ENCODE measurements at regions not wholly inside any gene's neighbourhood (a gene's known extent, or its start where the extent isn't known, plus 50 kb on each side); places are given as distances from the start of the nearest gene placed in this dataset.

- Mint-ChIP-seq H3K36me3 (no peaks in the 10 kb centered on the region), H3K27me3 (peaks cover 1 to 2% of the 10 kb centered on the region in 2 donors), H3K27ac (no peak overlapping the region), H3K4me3 (no peak overlapping the region), H3K9me3 (no peaks in the 10 kb centered on the region), H3K4me1 (no peaks in the 10 kb centered on the region)
- Histone ChIP-seq H3K4me3 (ENCODE audit: low read length in 2 of 2) (no peak overlapping the region), H3K27me3 (ENCODE audit: insufficient read depth, low read length) (no peaks in the 10 kb centered on the region), H3K27ac (ENCODE audit: low read depth, low read length) (no peak overlapping the region), H3K36me3 (ENCODE audit: insufficient read depth, low read length) (no peaks in the 10 kb centered on the region), H3K9me3 (ENCODE audit: control insufficient read depth in 1 of 2, low read length in 2 of 2) (no peaks in the 10 kb centered on the region), H3K4me1 (ENCODE audit: insufficient read depth, low read length) (no peaks in the 10 kb centered on the region)
- ChIA-PET CTCF (ENCODE audit: partially characterized antibody) (no interaction called here), POLR2A (ENCODE audit: partially characterized antibody) (no interaction called here)
- no peak for DNase-seq
- intact Hi-C loops (cut with micrococcal nuclease): no loop called here
Observed at GRCh38 chr1:239675735-239676134, 289.4 kb downstream of the CHRM3 start.

GRCh38 chr1:239676522-239677273 is 290.3 kb downstream of the CHRM3 start:
- no peak overlapping the region for H3K4me3 Mint-ChIP-seq
- no peak for DNase-seq
- no peaks in the 10 kb centered on the region for H3K9me3 Mint-ChIP-seq
- H3K4me1 Mint-ChIP-seq: no peaks in the 10 kb centered on the region
- H3K27me3 ChIP-seq (ENCODE audit: insufficient read depth, low read length): no peaks in the 10 kb centered on the region
- no peak overlapping the region for H3K4me3 ChIP-seq (ENCODE audit: low read length in 2 of 2)
- H3K27ac ChIP-seq (ENCODE audit: low read depth, low read length): no peak overlapping the region
- intact Hi-C loops (cut with micrococcal nuclease): no loop called here
- no peaks in the 10 kb centered on the region for H3K36me3 Mint-ChIP-seq
- H3K27me3 Mint-ChIP-seq: peaks cover 1 to 2% of the 10 kb centered on the region in 2 donors
- H3K36me3 ChIP-seq (ENCODE audit: insufficient read depth, low read length): no peaks in the 10 kb centered on the region
- no peaks in the 10 kb centered on the region for H3K9me3 ChIP-seq (ENCODE audit: control insufficient read depth in 1 of 2, low read length in 2 of 2)
- H3K27ac Mint-ChIP-seq: peak overlapping the region in 1 of 7 donors; percentile 0
- ChIA-PET POLR2A (ENCODE audit: partially characterized antibody) (interaction anchor here (1.0 kb wide), 1 partner anchor 42 kb away, joined by 3 read pairs; no protein-coding TSS in a partner anchor), CTCF (ENCODE audit: partially characterized antibody) (no interaction called here)
- H3K4me1 ChIP-seq (ENCODE audit: insufficient read depth, low read length): no peaks in the 10 kb centered on the region

GRCh38 chr1:239677362-239677761 is 291.0 kb downstream of the CHRM3 start:
- POLR2A ChIA-PET (ENCODE audit: partially characterized antibody): interaction anchor here (1.0 kb wide), 1 partner anchor 41 kb away, joined by 3 read pairs; no protein-coding TSS in a partner anchor
- Mint-ChIP-seq H3K4me1 (no peaks in the 10 kb centered on the region), H3K27ac (no peak overlapping the region), H3K4me3 (no peak overlapping the region), H3K9me3 (no peaks in the 10 kb centered on the region), H3K27me3 (peaks cover 1 to 2% of the 10 kb centered on the region in 2 donors), H3K36me3 (no peaks in the 10 kb centered on the region)
- no peaks in the 10 kb centered on the region for H3K27me3 ChIP-seq (ENCODE audit: insufficient read depth, low read length)
- CTCF ChIA-PET (ENCODE audit: partially characterized antibody): no interaction called here
- intact Hi-C loops (cut with micrococcal nuclease): no loop called here
- no peak for DNase-seq
- H3K27ac ChIP-seq (ENCODE audit: low read depth, low read length): no peak overlapping the region
- no peaks in the 10 kb centered on the region for H3K4me1 ChIP-seq (ENCODE audit: insufficient read depth, low read length)
- no peaks in the 10 kb centered on the region for H3K9me3 ChIP-seq (ENCODE audit: control insufficient read depth in 1 of 2, low read length in 2 of 2)
- H3K4me3 ChIP-seq (ENCODE audit: low read length in 2 of 2): no peak overlapping the region
- no peaks in the 10 kb centered on the region for H3K36me3 ChIP-seq (ENCODE audit: insufficient read depth, low read length)

GRCh38 chr1:239678181-239678580 is 291.8 kb downstream of the CHRM3 start:
- Mint-ChIP-seq H3K36me3 (no peaks in the 10 kb centered on the region), H3K27ac (no peak overlapping the region), H3K4me1 (no peaks in the 10 kb centered on the region), H3K9me3 (no peaks in the 10 kb centered on the region), H3K27me3 (peaks cover 0 to 2% of the 10 kb centered on the region in 2 donors), H3K4me3 (no peak overlapping the region)
- CTCF ChIA-PET (ENCODE audit: partially characterized antibody): interaction anchor here (1.2 kb wide), 1 partner anchor 19 kb away, joined by 4 read pairs; no protein-coding TSS in a partner anchor
- no peak for DNase-seq
- no peaks in the 10 kb centered on the region for H3K27me3 ChIP-seq (ENCODE audit: insufficient read depth, low read length)
- POLR2A ChIA-PET (ENCODE audit: partially characterized antibody): no interaction called here
- no peak overlapping the region for H3K27ac ChIP-seq (ENCODE audit: low read depth, low read length)
- no peaks in the 10 kb centered on the region for H3K4me1 ChIP-seq (ENCODE audit: insufficient read depth, low read length)
- intact Hi-C loops (cut with micrococcal nuclease): no loop called here
- no peaks in the 10 kb centered on the region for H3K36me3 ChIP-seq (ENCODE audit: insufficient read depth, low read length)
- no peak overlapping the region for H3K4me3 ChIP-seq (ENCODE audit: low read length in 2 of 2)
- H3K9me3 ChIP-seq (ENCODE audit: control insufficient read depth in 1 of 2, low read length in 2 of 2): no peaks in the 10 kb centered on the region

- H3K36me3 ChIP-seq (ENCODE audit: insufficient read depth, low read length): no peaks in the 10 kb centered on the region
- DNase-seq: no peak
- Mint-ChIP-seq H3K4me3 (no peak overlapping the region), H3K27ac (no peak overlapping the region), H3K4me1 (no peaks in the 10 kb centered on the region), H3K36me3 (no peaks in the 10 kb centered on the region), H3K27me3 (no peaks in the 10 kb centered on the region), H3K9me3 (no peaks in the 10 kb centered on the region)
- ChIA-PET POLR2A (ENCODE audit: partially characterized antibody) (no interaction called here), CTCF (ENCODE audit: partially characterized antibody) (interaction anchor here (1.1 to 1.9 kb wide), 3 partner anchors 8 to 60 kb away, joined by 3 read pairs; no protein-coding TSS in a partner anchor)
- no peaks in the 10 kb centered on the region for H3K27me3 ChIP-seq (ENCODE audit: insufficient read depth, low read length)
- H3K9me3 ChIP-seq (ENCODE audit: control insufficient read depth in 1 of 2, low read length in 2 of 2): no peaks in the 10 kb centered on the region
- no peaks in the 10 kb centered on the region for H3K4me1 ChIP-seq (ENCODE audit: insufficient read depth, low read length)
- H3K4me3 ChIP-seq (ENCODE audit: low read length in 2 of 2): no peak overlapping the region
- no peak overlapping the region for H3K27ac ChIP-seq (ENCODE audit: low read depth, low read length)
- intact Hi-C loops (cut with micrococcal nuclease): no loop called here
Observed at GRCh38 chr1:239682046-239682445, 295.7 kb downstream of the CHRM3 start.

GRCh38 chr1:239682960-239683359 is 296.6 kb downstream of the CHRM3 start:
- no peaks in the 10 kb centered on the region for H3K9me3 Mint-ChIP-seq
- H3K4me3 Mint-ChIP-seq: no peak overlapping the region
- Histone ChIP-seq H3K4me1 (ENCODE audit: insufficient read depth, low read length) (no peaks in the 10 kb centered on the region), H3K27me3 (ENCODE audit: insufficient read depth, low read length) (no peaks in the 10 kb centered on the region), H3K4me3 (ENCODE audit: low read length in 2 of 2) (no peak overlapping the region), H3K36me3 (ENCODE audit: insufficient read depth, low read length) (no peaks in the 10 kb centered on the region), H3K27ac (ENCODE audit: low read depth, low read length) (no peak overlapping the region), H3K9me3 (ENCODE audit: control insufficient read depth in 1 of 2, low read length in 2 of 2) (no peaks in the 10 kb centered on the region)
- ChIA-PET POLR2A (ENCODE audit: partially characterized antibody) (no interaction called here), CTCF (ENCODE audit: partially characterized antibody) (interaction anchor here (1.1 kb wide), 1 partner anchor 59 kb away, joined by 3 read pairs; no protein-coding TSS in a partner anchor)
- H3K27ac Mint-ChIP-seq: no peak overlapping the region
- H3K36me3 Mint-ChIP-seq: no peaks in the 10 kb centered on the region
- H3K4me1 Mint-ChIP-seq: no peaks in the 10 kb centered on the region
- DNase-seq: no peak
- no peaks in the 10 kb centered on the region for H3K27me3 Mint-ChIP-seq
- intact Hi-C loops (cut with micrococcal nuclease): no loop called here

- Histone ChIP-seq H3K4me3 (ENCODE audit: low read length in 2 of 2) (no peak overlapping the region), H3K27ac (ENCODE audit: low read depth, low read length) (no peak overlapping the region), H3K9me3 (ENCODE audit: control insufficient read depth in 1 of 2, low read length in 2 of 2) (no peaks in the 10 kb centered on the region), H3K4me1 (ENCODE audit: insufficient read depth, low read length) (no peaks in the 10 kb centered on the region), H3K27me3 (ENCODE audit: insufficient read depth, low read length) (no peaks in the 10 kb centered on the region), H3K36me3 (ENCODE audit: insufficient read depth, low read length) (no peaks in the 10 kb centered on the region)
- intact Hi-C loops (cut with micrococcal nuclease): no loop called here
- DNase-seq: no peak
- H3K27ac Mint-ChIP-seq: no peak overlapping the region
- H3K9me3 Mint-ChIP-seq: no peaks in the 10 kb centered on the region
- no peaks in the 10 kb centered on the region for H3K36me3 Mint-ChIP-seq
- ChIA-PET CTCF (ENCODE audit: partially characterized antibody) (no interaction called here), POLR2A (ENCODE audit: partially characterized antibody) (interaction anchor here (0.6 to 0.9 kb wide), 2 partner anchors 10 to 33 kb away, joined by 3 read pairs; no protein-coding TSS in a partner anchor)
- no peaks in the 10 kb centered on the region for H3K4me1 Mint-ChIP-seq
- no peak overlapping the region for H3K4me3 Mint-ChIP-seq
- H3K27me3 Mint-ChIP-seq: no peaks in the 10 kb centered on the region
Observed at GRCh38 chr1:239686386-239686785, 300.0 kb downstream of the CHRM3 start.

Measured in CD4-positive, alpha-beta memory T cell (primary cell).